HepG2 (cell line): ENCODE measurements at regions not wholly inside any gene's neighbourhood (a gene's known extent, or its start where the extent isn't known, plus 50 kb on each side); places are given as distances from the start of the nearest gene placed in this dataset.

Source experiments
- CTCF ChIP-seq: sonication (generic); formaldehyde crosslinking; IDR thresholded peaks from 2 replicates; pipeline ENCODE4 v1.5.0; 2020; ENCODE audit warnings: mild to moderate bottlenecking, missing genetic modification reagents, moderate library complexity
- ELF1 ChIP-seq: sonication (generic); formaldehyde crosslinking; IDR thresholded peaks from 2 replicates; pipeline ENCODE4 v1.4.0; 2020; ENCODE audit warnings: missing genetic modification reagents
- FOSL2 ChIP-seq: sonication (generic); formaldehyde crosslinking; IDR thresholded peaks from 2 replicates; pipeline ENCODE4 v1.4.0; 2020; ENCODE audit warnings: missing genetic modification reagents
- NFIC ChIP-seq: IDR thresholded peaks from 2 replicates; pipeline ENCODE4 v1.6.1; 2012; ENCODE audit warnings: mild to moderate bottlenecking, low read length, inconsistent platforms
- POLR2A ChIP-seq, 2 experiments: IDR thresholded peaks; 2 replicates each; pipeline ENCODE4 v1.6.1; 2011; ENCODE audit warnings: low read depth in 2 of 2, low read length in 2 of 2, mild to moderate bottlenecking in 1 of 2, moderate library complexity in 1 of 2; ENCODE audit not compliant: insufficient read depth in 1 of 2
- POLR2AphosphoS2 ChIP-seq: IDR thresholded peaks from 2 replicates; pipeline ENCODE4 v1.6.1; 2011; ENCODE audit warnings: low read depth, low read length, improper control_type of control experiment
- SMAD1 ChIP-seq: sonication (generic); formaldehyde crosslinking; IDR thresholded peaks from 2 replicates; pipeline ENCODE4 v1.4.0; 2020; ENCODE audit warnings: missing genetic modification reagents, low read depth, mild to moderate bottlenecking, borderline replicate concordance
- SMYD3 ChIP-seq: sonication (generic); formaldehyde crosslinking; IDR thresholded peaks from 2 replicates; pipeline ENCODE4 v1.8.1; 2023; ENCODE audit warnings: mild to moderate bottlenecking, missing genetic modification reagents
- SOX13 ChIP-seq, 3 experiments: fragments of 450-650 bp in 1 of 3; sonication (generic) in 1 of 3; formaldehyde crosslinking in 1 of 3; IDR thresholded peaks in 2 of 3; conservative IDR thresholded peaks in 1 of 3; 2 replicates each; pipeline versions ENCODE4 v1.5.0 to v1.6.1; 2016 to 2020; ENCODE audit warnings: antibody characterized with exemption in 1 of 3, mild to moderate bottlenecking in 1 of 3, missing compliant biosample characterization in 1 of 3, missing genetic modification reagents in 1 of 3, moderate library complexity in 1 of 3
- TMF1 ChIP-seq: sonication (generic); formaldehyde crosslinking; IDR thresholded peaks from 2 replicates; pipeline ENCODE4 v1.8.1; 2022; ENCODE audit warnings: low read depth, missing genetic modification reagents
- ZBTB34 ChIP-seq: sonication (generic); formaldehyde crosslinking; IDR thresholded peaks from 2 replicates; pipeline ENCODE4 v1.8.0; 2022; ENCODE audit warnings: mild to moderate bottlenecking, missing genetic modification reagents
- ZNF703 ChIP-seq: sonication (generic); formaldehyde crosslinking; IDR thresholded peaks from 2 replicates; pipeline ENCODE4 v1.5.1; 2020; ENCODE audit warnings: missing genetic modification reagents, mild to moderate bottlenecking, moderate library complexity, borderline replicate concordance
- TF ChIP-seq, protein P1 (sequence below): sonication (generic); formaldehyde crosslinking; IDR thresholded peaks from 2 replicates; pipeline ENCODE4 v1.5.0; 2020; ENCODE audit warnings: mild to moderate bottlenecking, missing genetic modification reagents

- TF ChIP-seq CTCF (CRISPR knock-in tag) (no peak), ELF1 (CRISPR knock-in tag) (no peak), NFIC (no peak), ZNF703 (CRISPR knock-in tag) (no peak), POLR2AphosphoS2 (no peak), SMAD1 (CRISPR knock-in tag) (no peak), POLR2A (IDR thresholded peaks at IDR 0.05; ENCODE audit: insufficient read depth in 1 of 2, low read depth in 2 of 2, low read length in 2 of 2) (no peak), SOX13 (IDR thresholded peaks at IDR 0.05) (no peak), SOX13 (CRISPR knock-in tag; conservative IDR thresholded peaks at IDR 0.05 in 1 of 2, IDR thresholded peaks at IDR 0.05 in 1 of 2) (no peak), TMF1 (CRISPR knock-in tag) (no peak), ZBTB34 (CRISPR knock-in tag) (no peak), SMYD3 (no peak), FOSL2 (CRISPR knock-in tag) (no peak)
- TF ChIP-seq, protein P1, sequence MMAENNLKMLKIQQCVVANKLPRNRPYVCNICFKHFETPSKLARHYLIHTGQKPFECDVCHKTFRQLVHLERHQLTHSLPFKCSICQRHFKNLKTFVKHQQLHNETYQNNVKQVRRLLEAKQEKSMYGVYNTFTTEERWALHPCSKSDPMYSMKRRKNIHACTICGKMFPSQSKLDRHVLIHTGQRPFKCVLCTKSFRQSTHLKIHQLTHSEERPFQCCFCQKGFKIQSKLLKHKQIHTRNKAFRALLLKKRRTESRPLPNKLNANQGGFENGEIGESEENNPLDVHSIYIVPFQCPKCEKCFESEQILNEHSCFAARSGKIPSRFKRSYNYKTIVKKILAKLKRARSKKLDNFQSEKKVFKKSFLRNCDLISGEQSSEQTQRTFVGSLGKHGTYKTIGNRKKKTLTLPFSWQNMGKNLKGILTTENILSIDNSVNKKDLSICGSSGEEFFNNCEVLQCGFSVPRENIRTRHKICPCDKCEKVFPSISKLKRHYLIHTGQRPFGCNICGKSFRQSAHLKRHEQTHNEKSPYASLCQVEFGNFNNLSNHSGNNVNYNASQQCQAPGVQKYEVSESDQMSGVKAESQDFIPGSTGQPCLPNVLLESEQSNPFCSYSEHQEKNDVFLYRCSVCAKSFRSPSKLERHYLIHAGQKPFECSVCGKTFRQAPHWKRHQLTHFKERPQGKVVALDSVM (CRISPR knock-in tag), result no peak
Measured at GRCh38 chr4:138749303-138749702, 266.3 kb upstream of the NOCT start.
